GM23248 (cell line): ENCODE measurements at regions not wholly inside any gene's neighbourhood (a gene's known extent, or its start where the extent isn't known, plus 50 kb on each side); places are given as distances from the start of the nearest gene placed in this dataset.

Experiments used
- DNase-seq: peaks from one replicate; pipeline ENCODE4 v3.0.0-alpha.2; 2015
- H2AFZ ChIP-seq: fragments of 200-600 bp; sonication (generic); 2 replicates; pipeline ENCODE4 v1.6.1; 2016; ENCODE audit warnings: antibody characterized with exemption
- H3F3A ChIP-seq: fragments of 200-600 bp; sonication (generic); 2 replicates; pipeline ENCODE4 v1.6.1; 2016; ENCODE audit warnings: mild to moderate bottlenecking, antibody characterized with exemption, mixed run types; ENCODE audit not compliant: insufficient read depth
- H3K27ac ChIP-seq: fragments of 200-600 bp; sonication (generic); 2 replicates; pipeline ENCODE4 v1.5.1; 2016; ENCODE audit warnings: mild to moderate bottlenecking
- H3K27me3 ChIP-seq: fragments of 200-600 bp; sonication (generic); replicated peaks from 2 replicates; pipeline ENCODE4 v1.6.1; 2016; ENCODE audit warnings: mild to moderate bottlenecking; ENCODE audit not compliant: insufficient read depth
- H3K36me3 ChIP-seq: fragments of 200-600 bp; sonication (generic); 2 replicates; pipeline ENCODE4 v1.6.1; 2016; ENCODE audit warnings: low read depth, mild to moderate bottlenecking
- H3K4me1 ChIP-seq: fragments of 200-600 bp; sonication (generic); 2 replicates; pipeline ENCODE4 v1.6.1; 2016; ENCODE audit warnings: mild to moderate bottlenecking; ENCODE audit not compliant: insufficient read depth
- H3K4me2 ChIP-seq: fragments of 200-600 bp; sonication (generic); one replicate; pipeline ENCODE4 v1.6.1; 2016; ENCODE audit warnings: mild to moderate bottlenecking; ENCODE audit not compliant: unreplicated experiment
- H3K4me3 ChIP-seq: fragments of 200-600 bp; sonication (generic); 2 replicates; pipeline ENCODE4 v1.5.1; 2016; ENCODE audit warnings: mild to moderate bottlenecking
- H3K79me2 ChIP-seq: fragments of 200-600 bp; sonication (generic); 2 replicates; pipeline ENCODE4 v1.6.1; 2016; ENCODE audit warnings: mild to moderate bottlenecking; ENCODE audit not compliant: insufficient read depth
- H3K9ac ChIP-seq: fragments of 200-600 bp; sonication (generic); 2 replicates; pipeline ENCODE4 v1.6.1; 2016; ENCODE audit warnings: mild to moderate bottlenecking
- H3K9me2 ChIP-seq: fragments of 200-600 bp; sonication (generic); 2 replicates; pipeline ENCODE4 v1.6.1; 2016; ENCODE audit warnings: mixed run types, mild to moderate bottlenecking, moderate library complexity; ENCODE audit not compliant: insufficient read depth
- H3K9me3 ChIP-seq: fragments of 200-600 bp; sonication (generic); one replicate; pipeline ENCODE4 v1.6.1; 2017; ENCODE audit warnings: low read depth
- H4K20me1 ChIP-seq: fragments of 200-600 bp; sonication (generic); 2 replicates; pipeline ENCODE4 v1.6.0; 2016; ENCODE audit not compliant: insufficient read depth
- EZH2 ChIP-seq: fragments of 200-600 bp; sonication (generic); IDR thresholded peaks from 2 replicates; pipeline ENCODE4 v1.6.1; 2018; ENCODE audit warnings: antibody characterized with exemption, mild to moderate bottlenecking; ENCODE audit not compliant: insufficient read depth, poor library complexity, severe bottlenecking
- EZH2phosphoT487 ChIP-seq: fragments of 200-600 bp; sonication (generic); IDR thresholded peaks from 2 replicates; pipeline ENCODE4 v1.6.1; 2018; ENCODE audit warnings: antibody characterized with exemption, moderate library complexity, mild to moderate bottlenecking, low read depth; ENCODE audit not compliant: insufficient read depth
- WGBS, 2 experiments: methylation state at CpG; one replicate each; pipeline ENCODE4 v1.1.6; 2015 to 2017; ENCODE audit warnings: low lambda C conversion rate in 2 of 2, low coverage in 1 of 2; ENCODE audit errors: missing lambda C conversion rate in 2 of 2; 5-methylcytosine and 5-hydroxymethylcytosine counted together
- in situ Hi-C: fragments of 300-500 bp; cut with MboI; formaldehyde crosslinking; loops from 2 replicates; pipeline ENCODE4 v1.15.0; 2020

- Histone ChIP-seq H3K9ac (no peak overlapping the region), H3K4me1 (no peaks in the 10 kb centered on the region), H3K4me2 (no peak overlapping the region), H3K27ac (no peak overlapping the region), H4K20me1 (no peaks in the 10 kb centered on the region), H3F3A (no peaks in the 10 kb centered on the region), H3K9me3 (no peaks in the 10 kb centered on the region), H3K4me3 (no peak overlapping the region), H3K9me2 (no peaks in the 10 kb centered on the region), H3K79me2 (no peaks in the 10 kb centered on the region), H3K27me3 (no peaks in the 10 kb centered on the region), H3K36me3 (no peaks in the 10 kb centered on the region), H2AFZ (no peak overlapping the region)
- in situ Hi-C loops, result no loop called here
- 12 to 13% methylated on average over 4 of the region's 4 CpGs for WGBS, 2 experiments
- TF ChIP-seq EZH2 (no peak), EZH2phosphoT487 (no peak)
- DNase-seq, result peak; percentile 61
Measured at GRCh38 chr3:94234177-94234788, 171.4 kb downstream of the NSUN3 start.

- H3K79me2 ChIP-seq, result no peaks in the 10 kb centered on the region
- H3F3A ChIP-seq, result no peaks in the 10 kb centered on the region
- no peaks in the 10 kb centered on the region for H4K20me1 ChIP-seq
- no peaks in the 10 kb centered on the region for H3K36me3 ChIP-seq
- H2AFZ ChIP-seq, result no peak overlapping the region
- no peak overlapping the region for H3K27ac ChIP-seq
- H3K27me3 ChIP-seq, result no peaks in the 10 kb centered on the region
- WGBS, 2 experiments, result 16 to 17% methylated on average over 3 of the region's 3 CpGs
- H3K9ac ChIP-seq, result no peak overlapping the region
- H3K4me1 ChIP-seq, result 0 out of 2 replicates have a peak, but pooled peaks cover 3% of the 10 kb centered on the region
- no peak overlapping the region for H3K4me2 ChIP-seq
- no peak for DNase-seq
- TF ChIP-seq EZH2, result no peak
- no peak for TF ChIP-seq EZH2phosphoT487
- H3K4me3 ChIP-seq, result no peak overlapping the region
- no peaks in the 10 kb centered on the region for H3K9me2 ChIP-seq
- H3K9me3 ChIP-seq, result no peaks in the 10 kb centered on the region
- in situ Hi-C loops, result no loop called here
Measured at GRCh38 chr3:94241986-94242385, 179.1 kb downstream of the NSUN3 start.

GRCh38 chr3:94246171-94246570 is 183.3 kb downstream of the NSUN3 start:
- Histone ChIP-seq H3K79me2 (no peaks in the 10 kb centered on the region), H3K9me2 (no peaks in the 10 kb centered on the region), H3K27ac (no peak overlapping the region), H2AFZ (no peak overlapping the region), H3K9me3 (no peaks in the 10 kb centered on the region), H3K4me1 (0 out of 2 replicates have a peak, but pooled peaks cover 3% of the 10 kb centered on the region), H3K9ac (no peak overlapping the region), H3K4me2 (no peak overlapping the region), H3K36me3 (no peaks in the 10 kb centered on the region), H3K27me3 (0 out of 2 replicates have a peak, but pooled peaks cover 10% of the 10 kb centered on the region), H4K20me1 (no peaks in the 10 kb centered on the region), H3K4me3 (no peak overlapping the region), H3F3A (no peaks in the 10 kb centered on the region)
- DNase-seq, result peak; percentile 53
- in situ Hi-C loops, result no loop called here
- TF ChIP-seq EZH2phosphoT487, result no peak
- TF ChIP-seq EZH2, result no peak
- WGBS, 2 experiments, result 0 to 3% methylated on average over 4 of the region's 4 CpGs

- Histone ChIP-seq H3K9ac (no peak overlapping the region), H3K4me1 (0 out of 2 replicates have a peak, but pooled peaks cover 3% of the 10 kb centered on the region), H2AFZ (no peak overlapping the region), H3K27me3 (peaks cover 22% of the 10 kb centered on the region; the same call in 1 of the 2 replicates), H3K27ac (no peak overlapping the region), H3K36me3 (no peaks in the 10 kb centered on the region), H3K79me2 (no peaks in the 10 kb centered on the region), H3K4me2 (no peak overlapping the region), H3K9me2 (no peaks in the 10 kb centered on the region), H3F3A (no peaks in the 10 kb centered on the region), H3K9me3 (no peaks in the 10 kb centered on the region), H3K4me3 (no peak overlapping the region), H4K20me1 (no peaks in the 10 kb centered on the region)
- in situ Hi-C loops, result no loop called here
- no peak for DNase-seq
- TF ChIP-seq EZH2phosphoT487, result no peak
- TF ChIP-seq EZH2, result no peak
- 80 to 81% methylated on average over 1 of the region's 1 CpG for WGBS, 2 experiments
Measured at GRCh38 chr3:94248042-94248441, 185.2 kb downstream of the NSUN3 start.
